ENCODE measurements at regions not wholly inside any gene's neighbourhood (a gene's known extent, or its start where the extent isn't known, plus 50 kb on each side); places are given as distances from the start of the nearest gene placed in this dataset.

DNA sequence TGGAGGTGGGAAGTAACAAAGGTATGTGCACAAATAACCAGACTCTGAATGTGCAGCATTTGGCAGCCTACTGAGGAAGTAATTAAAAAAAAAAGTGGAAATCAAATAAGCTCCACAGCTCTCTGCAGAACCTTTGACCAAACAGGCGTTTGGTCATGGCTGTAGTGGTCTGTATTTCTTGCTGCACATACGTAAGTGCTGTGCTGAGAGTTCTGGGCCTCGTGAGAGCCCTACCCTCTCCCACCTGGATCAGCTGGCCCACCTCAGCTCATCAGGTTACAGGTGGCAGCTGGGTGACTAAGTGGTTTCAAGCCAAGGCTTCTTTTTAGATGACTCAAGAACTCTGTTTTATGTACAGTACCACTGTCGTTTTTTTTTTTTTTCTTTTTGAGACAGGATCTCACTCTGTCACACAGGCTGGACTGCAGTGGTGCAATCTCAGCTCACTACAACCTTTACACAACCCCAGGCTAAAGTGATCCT is 178.2 kb upstream of the KLF6 start:
- H3K4me1 ChIP-seq (ENCODE audit: control insufficient read depth, low read length): no peaks in the 10 kb centered on the region
- H3K27me3 ChIP-seq (ENCODE audit: control insufficient read depth, low read length): 0 out of 2 replicates have a peak, but pooled peaks cover 4% of the 10 kb centered on the region
- TF ChIP-seq, protein P1, sequence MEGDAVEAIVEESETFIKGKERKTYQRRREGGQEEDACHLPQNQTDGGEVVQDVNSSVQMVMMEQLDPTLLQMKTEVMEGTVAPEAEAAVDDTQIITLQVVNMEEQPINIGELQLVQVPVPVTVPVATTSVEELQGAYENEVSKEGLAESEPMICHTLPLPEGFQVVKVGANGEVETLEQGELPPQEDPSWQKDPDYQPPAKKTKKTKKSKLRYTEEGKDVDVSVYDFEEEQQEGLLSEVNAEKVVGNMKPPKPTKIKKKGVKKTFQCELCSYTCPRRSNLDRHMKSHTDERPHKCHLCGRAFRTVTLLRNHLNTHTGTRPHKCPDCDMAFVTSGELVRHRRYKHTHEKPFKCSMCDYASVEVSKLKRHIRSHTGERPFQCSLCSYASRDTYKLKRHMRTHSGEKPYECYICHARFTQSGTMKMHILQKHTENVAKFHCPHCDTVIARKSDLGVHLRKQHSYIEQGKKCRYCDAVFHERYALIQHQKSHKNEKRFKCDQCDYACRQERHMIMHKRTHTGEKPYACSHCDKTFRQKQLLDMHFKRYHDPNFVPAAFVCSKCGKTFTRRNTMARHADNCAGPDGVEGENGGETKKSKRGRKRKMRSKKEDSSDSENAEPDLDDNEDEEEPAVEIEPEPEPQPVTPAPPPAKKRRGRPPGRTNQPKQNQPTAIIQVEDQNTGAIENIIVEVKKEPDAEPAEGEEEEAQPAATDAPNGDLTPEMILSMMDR (IDR thresholded peaks at IDR 0.05; ENCODE audit: low read depth, low read length, poor library complexity, severe bottlenecking): no peak
- no peak for TF ChIP-seq EZH2phosphoT487 (IDR thresholded peaks at IDR 0.05; ENCODE audit: borderline replicate concordance, low read length)
- no peak overlapping the region for H3K4me2 ChIP-seq (ENCODE audit: low read length)
- no peaks in the 10 kb centered on the region for H3K9me3 ChIP-seq (ENCODE audit: control insufficient read depth, insufficient read depth, low read length)
- H3K27ac ChIP-seq (ENCODE audit: low read depth, low read length): no peak overlapping the region
- no peaks in the 10 kb centered on the region for H3K9me2 ChIP-seq (replicated peaks; ENCODE audit: control insufficient read depth, low read length)
- H4K20me1 ChIP-seq (ENCODE audit: control insufficient read depth, insufficient read depth, low read depth, low read length): no peaks in the 10 kb centered on the region
- H3F3A ChIP-seq (ENCODE audit: control insufficient read depth, insufficient read depth): no peaks in the 10 kb centered on the region
- no peak overlapping the region for H3K4me3 ChIP-seq (ENCODE audit: low read length)
- no peaks in the 10 kb centered on the region for H3K79me2 ChIP-seq (ENCODE audit: control insufficient read depth, low read length)
- H3K36me3 ChIP-seq (ENCODE audit: control insufficient read depth, low read length): no peaks in the 10 kb centered on the region

DNA sequence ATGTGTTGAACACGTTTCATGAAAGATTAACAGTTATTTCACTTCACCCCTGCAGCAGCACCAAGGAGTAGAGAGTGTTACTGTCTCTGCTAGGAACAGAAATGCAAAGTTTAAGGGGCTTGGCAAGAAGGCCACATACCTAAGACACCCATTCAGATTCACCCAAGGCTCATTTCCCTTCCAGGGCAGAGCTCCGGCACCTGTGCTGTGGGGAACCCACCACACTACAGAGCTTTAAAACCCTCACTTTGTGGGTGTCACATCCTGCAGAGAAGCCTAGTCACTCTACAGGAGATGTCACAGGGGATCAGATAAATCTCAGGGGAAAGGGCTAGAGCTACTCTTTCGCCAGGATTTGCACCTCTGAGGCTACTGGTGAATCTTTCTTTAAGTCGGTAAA is 176.1 kb upstream of the KLF6 start:
- TF ChIP-seq, protein P1 (IDR thresholded peaks at IDR 0.05; ENCODE audit: low read depth, low read length, poor library complexity, severe bottlenecking): no peak
- TF ChIP-seq EZH2phosphoT487 (IDR thresholded peaks at IDR 0.05; ENCODE audit: borderline replicate concordance, low read length): no peak
- Histone ChIP-seq H3K4me2 (ENCODE audit: low read length) (no peak overlapping the region), H3K36me3 (ENCODE audit: control insufficient read depth, low read length) (no peaks in the 10 kb centered on the region), H3K79me2 (ENCODE audit: control insufficient read depth, low read length) (no peaks in the 10 kb centered on the region), H3K4me3 (ENCODE audit: low read length) (no peak overlapping the region), H3K27ac (ENCODE audit: low read depth, low read length) (no peak overlapping the region), H3K9me3 (ENCODE audit: control insufficient read depth, insufficient read depth, low read length) (no peaks in the 10 kb centered on the region), H3K9me2 (replicated peaks; ENCODE audit: control insufficient read depth, low read length) (no peaks in the 10 kb centered on the region), H4K20me1 (ENCODE audit: control insufficient read depth, insufficient read depth, low read depth, low read length) (no peaks in the 10 kb centered on the region), H3K4me1 (ENCODE audit: control insufficient read depth, low read length) (no peaks in the 10 kb centered on the region), H3F3A (ENCODE audit: control insufficient read depth, insufficient read depth) (no peaks in the 10 kb centered on the region), H3K27me3 (ENCODE audit: control insufficient read depth, low read length) (0 out of 2 replicates have a peak, but pooled peaks cover 4% of the 10 kb centered on the region)

DNA sequence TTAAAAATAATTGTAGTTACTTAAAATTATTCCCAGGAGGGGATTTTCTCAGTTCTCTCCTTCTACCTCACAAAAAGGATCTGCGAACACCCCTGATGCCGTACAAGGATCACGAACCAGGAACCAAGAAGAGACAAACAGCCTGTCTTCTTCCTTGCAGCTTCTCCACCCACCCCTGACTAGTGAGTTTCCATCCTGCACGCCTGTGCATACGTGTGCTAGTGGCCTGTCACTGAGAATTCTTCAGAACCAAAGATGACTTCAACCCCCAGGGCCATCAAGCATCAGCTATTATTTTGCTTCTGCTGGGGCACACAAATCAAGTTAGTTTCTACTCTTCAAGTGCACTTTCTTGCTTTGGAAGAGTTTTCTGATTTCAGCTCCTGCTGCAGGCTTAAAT is 175.5 kb upstream of the KLF6 start:
- Histone ChIP-seq H3K36me3 (ENCODE audit: control insufficient read depth, low read length) (no peaks in the 10 kb centered on the region), H3K4me2 (ENCODE audit: low read length) (no peak overlapping the region)

More for the DNA sequence above, 175.5 kb upstream of the KLF6 start:
- no peak overlapping the region for H3K27ac ChIP-seq (ENCODE audit: low read depth, low read length)
- no peak overlapping the region for H3K4me3 ChIP-seq (ENCODE audit: low read length)
- TF ChIP-seq EZH2phosphoT487 (IDR thresholded peaks at IDR 0.05; ENCODE audit: borderline replicate concordance, low read length): no peak
- TF ChIP-seq, protein P1 (IDR thresholded peaks at IDR 0.05; ENCODE audit: low read depth, low read length, poor library complexity, severe bottlenecking): no peak
- H3K9me3 ChIP-seq (ENCODE audit: control insufficient read depth, insufficient read depth, low read length): no peaks in the 10 kb centered on the region
- H4K20me1 ChIP-seq (ENCODE audit: control insufficient read depth, insufficient read depth, low read depth, low read length): no peaks in the 10 kb centered on the region
- no peaks in the 10 kb centered on the region for H3K79me2 ChIP-seq (ENCODE audit: control insufficient read depth, low read length)
- no peaks in the 10 kb centered on the region for H3F3A ChIP-seq (ENCODE audit: control insufficient read depth, insufficient read depth)
- 0 out of 2 replicates have a peak, but pooled peaks cover 4% of the 10 kb centered on the region for H3K27me3 ChIP-seq (ENCODE audit: control insufficient read depth, low read length)
- no peaks in the 10 kb centered on the region for H3K4me1 ChIP-seq (ENCODE audit: control insufficient read depth, low read length)
- H3K9me2 ChIP-seq (replicated peaks; ENCODE audit: control insufficient read depth, low read length): no peaks in the 10 kb centered on the region
